ENCODE measurements at regions not wholly inside any gene's neighbourhood (a gene's known extent, or its start where the extent isn't known, plus 50 kb on each side); places are given as distances from the start of the nearest gene placed in this dataset.

DNA sequence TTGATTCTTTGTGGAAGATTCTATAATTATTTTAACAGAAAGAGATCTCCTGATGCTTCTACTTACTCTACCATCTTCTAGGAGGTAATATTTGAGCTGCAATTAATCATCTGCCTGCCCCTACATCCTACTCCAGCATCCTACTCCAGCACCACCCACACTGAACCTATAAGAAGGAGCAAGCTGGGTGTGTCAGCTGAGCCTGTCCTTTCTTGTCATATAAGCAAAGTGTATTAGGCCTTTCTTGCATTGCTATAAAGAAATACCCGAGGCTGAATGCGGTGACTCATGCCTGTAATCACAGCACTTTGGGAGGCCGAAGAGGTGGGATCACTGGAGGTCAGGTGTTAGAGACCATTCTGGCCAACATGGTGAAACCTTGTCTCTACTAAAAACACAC lies 84.2 kb upstream of the ARG1 start:
- TF ChIP-seq, protein P1, sequence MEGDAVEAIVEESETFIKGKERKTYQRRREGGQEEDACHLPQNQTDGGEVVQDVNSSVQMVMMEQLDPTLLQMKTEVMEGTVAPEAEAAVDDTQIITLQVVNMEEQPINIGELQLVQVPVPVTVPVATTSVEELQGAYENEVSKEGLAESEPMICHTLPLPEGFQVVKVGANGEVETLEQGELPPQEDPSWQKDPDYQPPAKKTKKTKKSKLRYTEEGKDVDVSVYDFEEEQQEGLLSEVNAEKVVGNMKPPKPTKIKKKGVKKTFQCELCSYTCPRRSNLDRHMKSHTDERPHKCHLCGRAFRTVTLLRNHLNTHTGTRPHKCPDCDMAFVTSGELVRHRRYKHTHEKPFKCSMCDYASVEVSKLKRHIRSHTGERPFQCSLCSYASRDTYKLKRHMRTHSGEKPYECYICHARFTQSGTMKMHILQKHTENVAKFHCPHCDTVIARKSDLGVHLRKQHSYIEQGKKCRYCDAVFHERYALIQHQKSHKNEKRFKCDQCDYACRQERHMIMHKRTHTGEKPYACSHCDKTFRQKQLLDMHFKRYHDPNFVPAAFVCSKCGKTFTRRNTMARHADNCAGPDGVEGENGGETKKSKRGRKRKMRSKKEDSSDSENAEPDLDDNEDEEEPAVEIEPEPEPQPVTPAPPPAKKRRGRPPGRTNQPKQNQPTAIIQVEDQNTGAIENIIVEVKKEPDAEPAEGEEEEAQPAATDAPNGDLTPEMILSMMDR (conservative IDR thresholded peaks at IDR 0.05; ENCODE audit: low read depth, low read length): no peak
- no peak for TF ChIP-seq EZH2 (IDR thresholded peaks at IDR 0.05; ENCODE audit: borderline replicate concordance, low read depth, low read length, poor library complexity, severe bottlenecking)

Measured in A673 (cell line).